Spleen (tissue), 11 donors: ENCODE measurements at regions not wholly inside any gene's neighbourhood (a gene's known extent, or its start where the extent isn't known, plus 50 kb on each side); places are given as distances from the start of the nearest gene placed in this dataset.

ENCODE experiments used
- DNase-seq: peaks from one replicate; pipeline ENCODE4 v3.0.0-alpha.2; 2020
- H3K27ac ChIP-seq, 8 donors: fragments of 200-600 bp; sonication (generic) in 7 of 8; 1 replicate in 4 of 8; 2 replicates in 4 of 8; pipeline versions ENCODE4 v1.5.0 to v1.8.0; 2016 to 2021; ENCODE audit warnings: inconsistent platforms in 4 of 8, mild to moderate bottlenecking in 4 of 8, moderate library complexity in 1 of 8
- H3K27me3 ChIP-seq, 7 donors: fragments of 200-600 bp; sonication (generic) in 6 of 7; replicated peaks in 1 of 7; 1 replicate in 4 of 7; 2 replicates in 3 of 7; pipeline versions ENCODE4 v1.5.0 to v1.8.0; 2016 to 2021; ENCODE audit warnings: inconsistent platforms in 3 of 7, mild to moderate bottlenecking in 1 of 7
- H3K36me3 ChIP-seq, 6 donors: fragments of 200-600 bp; sonication (generic) in 5 of 6; 1 replicate in 4 of 6; 2 replicates in 2 of 6; pipeline versions ENCODE4 v1.5.0 to v1.8.0; 2016 to 2021; ENCODE audit warnings: inconsistent platforms in 2 of 6
- H3K4me1 ChIP-seq, 6 donors: fragments of 200-600 bp; sonication (generic) in 5 of 6; 1 replicate in 3 of 6; 2 replicates in 3 of 6; pipeline versions ENCODE4 v1.5.0 to v1.8.0; 2016 to 2021; ENCODE audit warnings: inconsistent platforms in 3 of 6
- H3K4me3 ChIP-seq, 8 donors: fragments of 200-600 bp; sonication (generic) in 7 of 8; 1 replicate in 4 of 8; 2 replicates in 4 of 8; pipeline versions ENCODE4 v1.5.0 to v1.8.0; 2016 to 2021; ENCODE audit warnings: inconsistent platforms in 4 of 8, mild to moderate bottlenecking in 4 of 8, moderate library complexity in 2 of 8
- H3K9me3 ChIP-seq, 8 donors: fragments of 200-600 bp; sonication (generic) in 7 of 8; 1 replicate in 4 of 8; 2 replicates in 4 of 8; pipeline versions ENCODE4 v1.5.0 to v1.8.0; 2016 to 2021; ENCODE audit warnings: inconsistent platforms in 4 of 8
- CTCF ChIP-seq, 11 experiments: fragments of 200-600 bp in 7 of 11; fragments of 450-650 bp in 4 of 11; sonication (generic) in 4 of 11; IDR thresholded peaks in 8 of 11; conservative IDR thresholded peaks in 3 of 11; 1 replicate in 7 of 11; 2 replicates in 4 of 11; pipeline versions ENCODE4 v1.4.0 to v1.8.0; 2016 to 2021; ENCODE audit warnings: antibody characterized with exemption in 11 of 11, inconsistent platforms in 4 of 11, mild to moderate bottlenecking in 1 of 11
- POLR2A ChIP-seq, 3 donors: fragments of 450-650 bp; IDR thresholded peaks; one replicate each; pipeline ENCODE4 v1.5.1; 2017; ENCODE audit warnings: antibody characterized with exemption in 3 of 3, mild to moderate bottlenecking in 1 of 3
- POLR2AphosphoS5 ChIP-seq, 3 donors: sonication (generic); formaldehyde crosslinking; IDR thresholded peaks; one replicate each; pipeline ENCODE4 v1.5.1; 2017; ENCODE audit warnings: antibody characterized with exemption in 3 of 3
- WGBS, 5 donors: extraction: QIAGEN DNeasy Blood & Tissue Kit in 3 of 5; methylation state at CpG; one replicate each; pipeline versions ENCODE4 v1.1.5 to v1.1.7; 2013 to 2018; 5-methylcytosine and 5-hydroxymethylcytosine counted together
- intact Hi-C: fragments of 100-400 bp; cut with DNase I; formaldehyde crosslinking; loops from one replicate; pipeline ENCODE4 v1.15.0; 2023; ENCODE audit warnings: low total_unique reads
- donor health status: healthy with polysubstance abuse.
- donor health status: DM: no; HTN: no; CAD: no; lungs with moderate emphysema.
- donor health status: DM: no; HTN: no; CAD: no.
- donor health status: Bipolar disorder and iron deficiency.
- donor health status: healthy.
- donor health status: DM: no; HTN: no; CAD: no.
- donor health status: DM: yes; HTN: yes; CAD: no.

- Histone ChIP-seq H3K9me3 (peaks cover 0 to 19% (median 12%) of the 10 kb centered on the region in 8 donors), H3K4me1 (no peaks in the 10 kb centered on the region), H3K4me3 (no peak overlapping the region), H3K36me3 (no peaks in the 10 kb centered on the region), H3K27ac (no peak overlapping the region), H3K27me3 (no peaks in the 10 kb centered on the region)
- no peak for TF ChIP-seq CTCF (IDR thresholded peaks at IDR 0.05 in 8 of 11, conservative IDR thresholded peaks at IDR 0.05 in 3 of 11)
- no peak for TF ChIP-seq POLR2A (IDR thresholded peaks at IDR 0.05)
- TF ChIP-seq POLR2AphosphoS5 (IDR thresholded peaks at IDR 0.05) = no peak
- WGBS, 5 donors = 69 to 90% (median 82%) methylated on average over 2 of the region's 2 CpGs
- DNase-seq = no peak
- intact Hi-C loops = no loop called here
These were observed 399.1 kb upstream of the NOX3 start for GRCh38 chr6:155854787-155855186.

GRCh38 chr6:155853011-155853410, 397.4 kb upstream of the NOX3 start:
- H3K4me3 ChIP-seq = no peak overlapping the region
- DNase-seq = no peak
- intact Hi-C loops = no loop called here
- H3K27me3 ChIP-seq = no peaks in the 10 kb centered on the region
- H3K27ac ChIP-seq = no peak overlapping the region
- TF ChIP-seq CTCF (IDR thresholded peaks at IDR 0.05 in 8 of 11, conservative IDR thresholded peaks at IDR 0.05 in 3 of 11) (no peak), POLR2A (IDR thresholded peaks at IDR 0.05) (no peak), POLR2AphosphoS5 (IDR thresholded peaks at IDR 0.05) (no peak)
- peaks cover 0 to 2% (median 0%) of the 10 kb centered on the region in 8 donors for H3K9me3 ChIP-seq
- WGBS, 5 donors = 80 to 90% (median 82%) methylated on average over 2 of the region's 2 CpGs
- no peaks in the 10 kb centered on the region for H3K36me3 ChIP-seq
- H3K4me1 ChIP-seq = no peaks in the 10 kb centered on the region

GRCh38 chr6:155850408-155850841, 394.8 kb upstream of the NOX3 start:
- no peak for DNase-seq
- Histone ChIP-seq H3K4me3 (no peak overlapping the region), H3K9me3 (peaks cover 0 to 14% (median 10%) of the 10 kb centered on the region in 8 donors), H3K36me3 (no peaks in the 10 kb centered on the region), H3K4me1 (no peaks in the 10 kb centered on the region), H3K27me3 (no peaks in the 10 kb centered on the region), H3K27ac (peak overlapping the region in 5 of 8 donors; percentile 12 to 53 (median 26))
- TF ChIP-seq CTCF (IDR thresholded peaks at IDR 0.05 in 8 of 11, conservative IDR thresholded peaks at IDR 0.05 in 3 of 11) (no peak), POLR2A (IDR thresholded peaks at IDR 0.05) (no peak), POLR2AphosphoS5 (IDR thresholded peaks at IDR 0.05) (no peak)
- 72 to 78% (median 78%) methylated on average over 5 of the region's 5 CpGs for WGBS, 5 donors
- intact Hi-C loops = no loop called here

DNA sequence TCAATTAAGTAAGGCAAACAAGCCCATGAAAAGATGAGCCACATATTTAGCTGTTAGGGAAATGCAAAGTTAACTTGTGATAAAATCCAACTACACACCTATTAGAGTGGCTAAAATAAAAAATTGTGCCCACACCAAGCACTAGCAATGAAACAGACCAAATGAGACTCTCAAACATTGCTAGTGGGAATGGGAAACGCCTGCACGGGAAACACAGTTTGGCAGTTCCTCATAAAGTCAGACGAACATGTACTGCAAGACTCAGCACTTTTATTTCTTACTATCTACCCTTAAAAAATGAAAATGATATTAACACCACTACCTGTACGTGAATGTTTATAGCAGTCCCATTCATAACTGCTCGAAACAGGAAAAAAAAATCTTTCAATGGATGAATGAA, 392.1 kb upstream of the NOX3 start:
- Histone ChIP-seq H3K9me3 (peaks cover 0 to 27% (median 24%) of the 10 kb centered on the region in 8 donors), H3K27me3 (no peaks in the 10 kb centered on the region), H3K36me3 (no peaks in the 10 kb centered on the region), H3K27ac (no peak overlapping the region), H3K4me1 (no peaks in the 10 kb centered on the region), H3K4me3 (no peak overlapping the region)
- intact Hi-C loops = no loop called here
- 18 to 36% (median 25%) methylated on average over 5 of the region's 5 CpGs for WGBS, 5 donors
- TF ChIP-seq POLR2A (IDR thresholded peaks at IDR 0.05) = no peak
- TF ChIP-seq POLR2AphosphoS5 (IDR thresholded peaks at IDR 0.05) = no peak
- no peak for TF ChIP-seq CTCF (IDR thresholded peaks at IDR 0.05 in 8 of 11, conservative IDR thresholded peaks at IDR 0.05 in 3 of 11)
- DNase-seq = no peak
